Sigmoid colon (tissue), 4 donors: ENCODE measurements at regions not wholly inside any gene's neighbourhood (a gene's known extent, or its start where the extent isn't known, plus 50 kb on each side); places are given as distances from the start of the nearest gene placed in this dataset.

Source experiments
- POLR2AphosphoS5 ChIP-seq, 4 donors: sonication (generic); formaldehyde crosslinking; IDR thresholded peaks; one replicate each; pipeline ENCODE4 v1.6.1; 2017; ENCODE audit warnings: antibody characterized with exemption in 4 of 4
- TF ChIP-seq, protein P1 (sequence below), 4 experiments: fragments of 450-650 bp in 3 of 4; fragments of 200-600 bp in 1 of 4; IDR thresholded peaks; one replicate each; pipeline ENCODE4 v1.5.1; 2016 to 2019; ENCODE audit warnings: antibody characterized with exemption in 4 of 4, mild to moderate bottlenecking in 3 of 4, moderate library complexity in 2 of 4

GRCh38 chr16:88292007-88292970 lies 90.5 kb upstream of the ZNF469 start:
- TF ChIP-seq, protein P1, sequence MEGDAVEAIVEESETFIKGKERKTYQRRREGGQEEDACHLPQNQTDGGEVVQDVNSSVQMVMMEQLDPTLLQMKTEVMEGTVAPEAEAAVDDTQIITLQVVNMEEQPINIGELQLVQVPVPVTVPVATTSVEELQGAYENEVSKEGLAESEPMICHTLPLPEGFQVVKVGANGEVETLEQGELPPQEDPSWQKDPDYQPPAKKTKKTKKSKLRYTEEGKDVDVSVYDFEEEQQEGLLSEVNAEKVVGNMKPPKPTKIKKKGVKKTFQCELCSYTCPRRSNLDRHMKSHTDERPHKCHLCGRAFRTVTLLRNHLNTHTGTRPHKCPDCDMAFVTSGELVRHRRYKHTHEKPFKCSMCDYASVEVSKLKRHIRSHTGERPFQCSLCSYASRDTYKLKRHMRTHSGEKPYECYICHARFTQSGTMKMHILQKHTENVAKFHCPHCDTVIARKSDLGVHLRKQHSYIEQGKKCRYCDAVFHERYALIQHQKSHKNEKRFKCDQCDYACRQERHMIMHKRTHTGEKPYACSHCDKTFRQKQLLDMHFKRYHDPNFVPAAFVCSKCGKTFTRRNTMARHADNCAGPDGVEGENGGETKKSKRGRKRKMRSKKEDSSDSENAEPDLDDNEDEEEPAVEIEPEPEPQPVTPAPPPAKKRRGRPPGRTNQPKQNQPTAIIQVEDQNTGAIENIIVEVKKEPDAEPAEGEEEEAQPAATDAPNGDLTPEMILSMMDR (IDR thresholded peaks at IDR 0.05) = no peak
- TF ChIP-seq POLR2AphosphoS5 (IDR thresholded peaks at IDR 0.05) = no peak
